Skeletal muscle tissue (tissue), 3 donors: ENCODE measurements at regions not wholly inside any gene's neighbourhood (a gene's known extent, or its start where the extent isn't known, plus 50 kb on each side); places are given as distances from the start of the nearest gene placed in this dataset.

Experiments used
- H3K27ac ChIP-seq: one replicate; pipeline ENCODE4 v1.7.0; 2013; ENCODE audit warnings: mild to moderate bottlenecking, low read depth, low read length, inconsistent platforms
- H3K27me3 ChIP-seq, 3 donors: one replicate each; pipeline ENCODE4 v1.7.0; 2013; ENCODE audit warnings: low read length in 3 of 3; ENCODE audit not compliant: control insufficient read depth in 3 of 3, insufficient read depth in 3 of 3
- H3K36me3 ChIP-seq, 3 donors: one replicate each; pipeline ENCODE4 v1.7.0; 2013; ENCODE audit warnings: low read length in 3 of 3; ENCODE audit not compliant: control insufficient read depth in 3 of 3, insufficient read depth in 3 of 3
- H3K4me1 ChIP-seq, 3 donors: one replicate each; pipeline ENCODE4 v1.7.0; 2013; ENCODE audit warnings: low read length in 3 of 3, mild to moderate bottlenecking in 3 of 3; ENCODE audit not compliant: control insufficient read depth in 3 of 3, insufficient read depth in 3 of 3
- H3K4me3 ChIP-seq, 3 donors: one replicate each; pipeline ENCODE4 v1.7.0; 2013; ENCODE audit warnings: low read length in 3 of 3
- H3K9ac ChIP-seq, 3 donors: one replicate each; pipeline ENCODE4 v1.7.0; 2013; ENCODE audit warnings: low read length in 3 of 3, mild to moderate bottlenecking in 3 of 3, moderate library complexity in 2 of 3, low read depth in 1 of 3
- H3K9me3 ChIP-seq, 3 donors: one replicate each; pipeline ENCODE4 v1.7.0; 2013; ENCODE audit warnings: low read length in 3 of 3; ENCODE audit not compliant: control insufficient read depth in 3 of 3
- donor health status: Osteomylitis.

DNA sequence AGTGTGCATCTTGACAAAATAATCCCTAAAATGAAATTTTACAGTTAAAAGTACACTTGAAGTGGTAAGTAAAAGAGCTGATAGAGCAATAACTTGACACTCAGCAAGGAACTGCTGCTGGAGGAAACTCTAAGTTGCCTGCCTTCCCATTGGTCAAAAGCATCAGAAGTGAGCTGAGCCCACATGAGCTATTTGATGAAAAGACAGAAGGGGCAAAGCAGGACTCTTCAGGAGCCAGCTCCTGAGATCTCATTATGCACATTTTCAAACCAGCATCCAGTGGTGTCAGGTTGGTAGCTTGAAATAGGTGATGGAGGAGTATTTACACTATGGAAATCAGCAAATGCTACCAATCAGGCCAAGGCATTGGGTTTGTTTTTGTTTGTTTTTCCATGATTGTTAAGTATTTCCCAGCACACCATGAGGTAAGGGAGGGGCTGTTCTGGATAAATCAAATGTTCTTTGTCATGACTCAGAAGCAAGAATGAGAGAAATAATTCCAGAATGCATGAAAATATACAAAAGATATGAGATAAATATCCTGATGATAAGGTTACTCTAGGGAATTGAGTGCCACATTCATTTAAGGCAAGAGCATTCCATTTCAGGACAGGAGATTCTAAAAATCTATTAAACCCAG lies 316.6 kb downstream of the SNX13 start:
- Histone ChIP-seq H3K4me1 (no peaks in the 10 kb centered on the region), H3K27ac (no peak overlapping the region), H3K36me3 (no peaks in the 10 kb centered on the region), H3K27me3 (no peaks in the 10 kb centered on the region), H3K9me3 (no peaks in the 10 kb centered on the region), H3K9ac (no peak overlapping the region), H3K4me3 (no peak overlapping the region)

DNA sequence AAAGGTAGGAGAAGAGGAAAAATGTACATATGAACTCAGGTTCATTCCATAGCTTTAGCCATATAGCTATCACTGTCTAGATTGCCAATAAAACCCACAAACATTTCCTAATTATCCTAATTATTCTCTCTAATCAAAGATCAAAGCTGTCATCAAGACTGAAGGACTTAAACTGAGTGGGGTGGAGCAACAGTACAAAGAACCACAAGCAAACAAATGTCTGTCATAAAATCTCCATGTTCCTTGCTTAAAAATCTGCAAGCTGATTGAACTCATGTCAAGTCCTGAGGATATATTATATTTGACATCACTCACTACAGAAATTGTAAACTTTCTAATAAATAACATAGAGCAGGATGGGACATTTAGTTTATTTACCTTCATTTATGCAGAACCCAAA lies 315.9 kb downstream of the SNX13 start:
- H3K4me1 ChIP-seq, result no peaks in the 10 kb centered on the region
- no peaks in the 10 kb centered on the region for H3K27me3 ChIP-seq
- no peaks in the 10 kb centered on the region for H3K36me3 ChIP-seq
- no peak overlapping the region for H3K9ac ChIP-seq
- no peak overlapping the region for H3K4me3 ChIP-seq
- H3K27ac ChIP-seq, result no peak overlapping the region
- no peaks in the 10 kb centered on the region for H3K9me3 ChIP-seq

DNA sequence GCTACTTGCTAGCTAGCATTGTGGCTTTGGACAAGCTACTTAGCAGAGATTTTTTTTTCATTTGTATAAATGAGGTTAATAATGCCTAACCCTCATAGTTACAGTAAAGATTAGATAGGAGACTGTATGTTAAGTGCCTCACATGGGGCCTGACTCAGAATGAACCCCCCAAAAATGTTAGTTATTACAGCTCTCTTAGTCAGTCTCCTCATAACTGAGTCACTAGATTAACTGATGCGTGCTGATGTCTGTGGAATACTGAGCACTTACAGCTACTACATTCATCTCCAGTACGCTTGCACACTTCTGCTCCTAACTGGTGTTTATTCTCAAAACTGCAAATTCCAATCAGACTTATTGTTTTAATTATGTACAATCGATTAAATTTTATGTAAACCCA lies 315.3 kb downstream of the SNX13 start:
- no peak overlapping the region for H3K27ac ChIP-seq
- no peaks in the 10 kb centered on the region for H3K27me3 ChIP-seq
- no peaks in the 10 kb centered on the region for H3K9me3 ChIP-seq
- H3K9ac ChIP-seq, result no peak overlapping the region
- no peak overlapping the region for H3K4me3 ChIP-seq
- no peaks in the 10 kb centered on the region for H3K36me3 ChIP-seq
- no peaks in the 10 kb centered on the region for H3K4me1 ChIP-seq

DNA sequence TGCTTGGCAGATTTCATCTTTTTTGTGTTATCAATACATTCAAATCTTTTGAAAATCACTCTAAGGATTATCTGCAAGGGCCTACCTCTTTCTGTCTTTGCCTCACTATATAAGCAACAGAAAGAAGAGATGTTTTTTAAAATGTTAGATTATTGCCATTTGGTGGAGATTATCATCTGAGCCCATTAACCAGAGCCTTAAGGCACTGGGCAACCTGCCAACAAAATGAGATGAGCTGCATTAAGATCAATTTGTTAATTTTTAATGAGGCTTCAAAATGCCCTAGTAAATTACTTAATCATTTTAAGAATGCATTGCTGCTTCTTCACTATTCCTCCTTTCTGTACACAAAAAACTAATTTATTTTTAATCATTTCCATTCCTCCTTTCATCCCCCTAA lies 314.1 kb downstream of the SNX13 start:
- H3K4me3 ChIP-seq, result no peak overlapping the region
- no peaks in the 10 kb centered on the region for H3K4me1 ChIP-seq
- H3K27ac ChIP-seq, result no peak overlapping the region
- no peaks in the 10 kb centered on the region for H3K36me3 ChIP-seq
- H3K9ac ChIP-seq, result no peak overlapping the region
- H3K27me3 ChIP-seq, result no peaks in the 10 kb centered on the region
- H3K9me3 ChIP-seq, result no peaks in the 10 kb centered on the region

DNA sequence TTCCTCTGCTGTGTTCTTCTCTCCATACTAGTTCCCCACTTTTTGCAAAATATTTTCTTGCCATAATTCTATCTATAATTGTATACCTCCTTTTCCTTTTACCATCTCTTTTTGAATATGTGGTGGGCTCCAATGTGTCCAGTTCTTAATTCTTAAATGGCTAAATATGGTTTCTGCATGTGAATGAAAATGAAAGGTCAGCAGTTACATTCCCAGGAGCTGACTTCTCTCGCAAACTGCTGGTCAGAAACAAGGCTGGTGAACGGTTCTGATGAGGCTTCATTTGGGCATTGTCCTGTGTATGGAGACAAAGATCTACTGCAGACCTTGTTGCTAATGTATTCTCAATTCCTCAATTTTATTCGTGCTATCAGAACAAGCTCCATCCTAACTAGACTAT lies 309.2 kb downstream of the SNX13 start:
- H3K9me3 ChIP-seq, result no peaks in the 10 kb centered on the region
- no peak overlapping the region for H3K4me3 ChIP-seq

DNA sequence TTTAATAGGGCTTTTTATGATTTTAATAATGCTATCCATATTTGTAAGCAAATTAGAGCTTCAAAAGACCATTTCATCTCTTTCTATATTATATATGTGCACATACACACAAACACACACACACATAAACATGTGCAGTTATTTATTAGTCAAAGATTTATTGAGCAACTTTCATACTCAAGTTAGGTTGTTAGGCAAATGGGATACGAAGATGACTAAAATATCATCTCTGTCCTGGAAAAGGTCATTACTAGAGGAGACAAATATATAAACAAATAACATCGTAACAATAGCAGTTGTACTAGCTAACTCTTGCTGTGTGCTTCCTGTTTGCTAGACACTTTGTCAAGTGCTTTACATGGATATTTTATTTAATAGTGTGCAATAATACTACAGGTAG lies 307.9 kb downstream of the SNX13 start:
- Histone ChIP-seq H3K4me1 (no peaks in the 10 kb centered on the region), H3K27me3 (no peaks in the 10 kb centered on the region), H3K27ac (no peak overlapping the region), H3K4me3 (no peak overlapping the region), H3K9ac (no peak overlapping the region), H3K9me3 (no peaks in the 10 kb centered on the region), H3K36me3 (no peaks in the 10 kb centered on the region)

More for the DNA sequence above, 309.2 kb downstream of the SNX13 start:
- no peak overlapping the region for H3K9ac ChIP-seq
- H3K36me3 ChIP-seq, result no peaks in the 10 kb centered on the region
- H3K27me3 ChIP-seq, result no peaks in the 10 kb centered on the region
- H3K4me1 ChIP-seq, result no peaks in the 10 kb centered on the region
- no peak overlapping the region for H3K27ac ChIP-seq

DNA sequence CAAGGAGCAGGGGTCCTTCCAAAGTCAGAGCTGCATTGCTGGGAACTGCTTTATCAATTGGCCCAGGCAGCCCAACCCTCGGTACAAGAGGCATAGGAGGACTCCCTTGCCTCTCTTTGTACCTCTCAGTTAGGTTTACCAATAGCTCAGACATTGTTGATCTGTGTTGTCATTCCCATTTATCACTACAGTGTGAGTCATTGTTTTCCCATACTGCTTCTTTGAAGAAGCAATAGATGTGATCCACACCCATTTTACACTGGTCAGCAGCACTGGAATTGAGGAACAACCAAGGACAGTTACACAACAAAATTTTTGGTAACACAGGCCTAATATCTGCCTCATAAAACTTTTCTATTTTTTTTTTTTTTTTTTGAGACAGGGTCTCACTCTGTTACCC lies 307.2 kb downstream of the SNX13 start:
- no peaks in the 10 kb centered on the region for H3K27me3 ChIP-seq
- no peaks in the 10 kb centered on the region for H3K4me1 ChIP-seq
- H3K9ac ChIP-seq, result no peak overlapping the region
- no peak overlapping the region for H3K4me3 ChIP-seq
- H3K9me3 ChIP-seq, result no peaks in the 10 kb centered on the region
- no peak overlapping the region for H3K27ac ChIP-seq
- no peaks in the 10 kb centered on the region for H3K36me3 ChIP-seq

DNA sequence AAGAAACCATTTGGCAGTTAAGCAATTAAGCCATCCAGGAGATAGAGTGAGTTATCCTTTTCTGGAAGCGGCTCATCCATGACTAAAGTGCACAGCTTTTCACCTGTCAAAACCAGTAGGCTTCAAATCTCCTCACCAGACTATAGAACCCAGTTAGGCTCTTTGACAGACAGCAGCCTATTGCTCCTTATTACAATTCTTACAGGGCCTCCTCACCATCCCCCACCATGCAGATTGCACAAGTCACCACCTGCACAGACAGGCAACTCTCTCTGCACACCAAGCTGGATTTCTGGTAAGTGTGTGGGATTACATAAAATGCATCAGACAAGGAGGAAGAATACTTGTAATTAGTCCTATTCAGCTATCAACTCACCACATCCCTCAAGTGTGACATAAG lies 301.6 kb downstream of the SNX13 start:
- Histone ChIP-seq H3K27me3 (no peaks in the 10 kb centered on the region), H3K36me3 (no peaks in the 10 kb centered on the region), H3K4me1 (no peaks in the 10 kb centered on the region), H3K9me3 (no peaks in the 10 kb centered on the region), H3K9ac (no peak overlapping the region), H3K4me3 (no peak overlapping the region), H3K27ac (no peak overlapping the region)

DNA sequence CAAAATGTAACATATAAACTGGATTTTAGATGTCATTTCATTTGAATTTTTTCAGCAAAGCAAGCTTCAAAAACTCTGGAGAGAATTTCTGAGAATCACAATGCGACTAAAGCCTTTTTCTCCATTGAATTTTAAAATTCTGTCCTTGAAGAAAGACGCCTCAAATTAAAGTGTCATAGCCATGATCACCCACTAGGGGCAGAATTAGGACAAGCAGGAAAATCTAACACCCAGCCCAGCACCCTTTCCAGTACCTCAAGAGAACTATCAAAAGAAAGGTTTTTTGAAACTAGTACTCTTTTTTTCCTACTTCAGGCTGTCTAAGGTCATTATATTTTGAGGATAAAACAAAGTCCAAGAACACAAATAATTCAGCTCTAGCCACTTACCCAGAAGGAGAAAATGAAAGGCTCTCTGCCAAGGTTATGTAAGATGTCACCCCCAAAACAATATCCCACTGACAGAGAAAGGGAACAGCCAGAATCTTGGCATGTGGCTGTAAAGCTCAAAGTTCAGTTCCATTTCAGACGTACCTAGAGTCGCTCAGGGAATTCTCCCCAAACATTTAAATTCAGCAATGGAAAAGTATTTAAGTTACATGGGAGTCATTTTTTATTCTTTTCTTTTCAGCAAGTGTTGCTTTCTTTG lies 299.4 kb downstream of the SNX13 start:
- Histone ChIP-seq H3K9ac (no peak overlapping the region), H3K36me3 (no peaks in the 10 kb centered on the region), H3K27me3 (no peaks in the 10 kb centered on the region), H3K9me3 (no peaks in the 10 kb centered on the region), H3K4me1 (no peaks in the 10 kb centered on the region), H3K27ac (no peak overlapping the region), H3K4me3 (no peak overlapping the region)

DNA sequence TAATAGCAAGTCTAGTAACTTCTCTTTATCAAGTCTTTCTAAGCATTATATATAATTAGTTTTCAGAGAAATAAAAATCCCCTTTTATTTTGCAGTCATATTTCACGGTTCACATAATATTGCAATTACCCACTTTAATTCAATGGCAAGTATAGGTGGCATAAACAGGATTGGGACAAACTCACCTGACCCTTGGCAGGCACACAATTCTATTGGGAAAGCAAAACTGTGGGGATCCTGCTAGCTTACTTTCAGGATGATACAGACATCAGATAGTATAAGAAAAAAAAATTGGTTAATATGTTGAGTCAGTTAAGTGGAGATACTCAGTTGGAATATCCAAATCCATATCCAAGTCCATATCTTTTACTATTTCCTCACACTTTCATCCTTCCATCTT lies 294.8 kb downstream of the SNX13 start:
- H3K36me3 ChIP-seq, result no peaks in the 10 kb centered on the region
- no peaks in the 10 kb centered on the region for H3K4me1 ChIP-seq
- no peaks in the 10 kb centered on the region for H3K9me3 ChIP-seq
- no peak overlapping the region for H3K27ac ChIP-seq
- no peaks in the 10 kb centered on the region for H3K27me3 ChIP-seq
- no peak overlapping the region for H3K4me3 ChIP-seq
- no peak overlapping the region for H3K9ac ChIP-seq
